ENCODE measurements at regions not wholly inside any gene's neighbourhood (a gene's known extent, or its start where the extent isn't known, plus 50 kb on each side); places are given as distances from the start of the nearest gene placed in this dataset.

GRCh38 chr12:30840715-30841114 lies 85.8 kb upstream of the TSPAN11 start:
- H3K27ac Mint-ChIP-seq (ENCODE audit: unreplicated experiment): no peak overlapping the region
- peaks cover 13% of the 10 kb centered on the region for H3K27me3 ChIP-seq (ENCODE audit: insufficient read depth, low read length)
- no peaks in the 10 kb centered on the region for H3K79me2 ChIP-seq (ENCODE audit: insufficient read depth, low read length)
- H3K4me3 ChIP-seq (ENCODE audit: insufficient read depth, low read depth, low read length): no peak overlapping the region
- no peaks in the 10 kb centered on the region for H3K9me3 ChIP-seq (ENCODE audit: insufficient read depth, low read depth, low read length)
- no peak overlapping the region for H2AFZ ChIP-seq (ENCODE audit: low read depth, low read length)
- no peak for FAIRE-seq
- peaks cover 2% of the 10 kb centered on the region for H3K9me3 Mint-ChIP-seq (ENCODE audit: unreplicated experiment)
- no peaks in the 10 kb centered on the region for H3K4me1 ChIP-seq (ENCODE audit: insufficient read depth, low read length)
- no peaks in the 10 kb centered on the region for H3K36me3 ChIP-seq (ENCODE audit: insufficient read depth, low read length)
- peaks cover 50% of the 10 kb centered on the region for H3K27me3 Mint-ChIP-seq (ENCODE audit: low read depth, unreplicated experiment)
- H3K4me3 Mint-ChIP-seq (ENCODE audit: unreplicated experiment): no peak overlapping the region
- no peaks in the 10 kb centered on the region for H3K36me3 Mint-ChIP-seq (ENCODE audit: low read depth, unreplicated experiment)
- no peak for DNase-seq (ENCODE audit: low read depth)
- no peak overlapping the region for H3K9ac ChIP-seq (ENCODE audit: low read length)
- no peaks in the 10 kb centered on the region for H3K4me1 Mint-ChIP-seq (ENCODE audit: low read depth, unreplicated experiment)
- no peak overlapping the region for H3K27ac ChIP-seq (ENCODE audit: low read depth, low read length)
- no peaks in the 10 kb centered on the region for H4K20me1 ChIP-seq (ENCODE audit: insufficient read depth, low read length)
- TF ChIP-seq EZH2 (IDR thresholded peaks at IDR 0.05; ENCODE audit: insufficient read depth, low read length) (no peak), CTCF (IDR thresholded peaks at IDR 0.05; ENCODE audit: insufficient read depth, low read depth, low read length) (no peak)
- H3K4me2 ChIP-seq (ENCODE audit: low read length): no peak overlapping the region

DNA sequence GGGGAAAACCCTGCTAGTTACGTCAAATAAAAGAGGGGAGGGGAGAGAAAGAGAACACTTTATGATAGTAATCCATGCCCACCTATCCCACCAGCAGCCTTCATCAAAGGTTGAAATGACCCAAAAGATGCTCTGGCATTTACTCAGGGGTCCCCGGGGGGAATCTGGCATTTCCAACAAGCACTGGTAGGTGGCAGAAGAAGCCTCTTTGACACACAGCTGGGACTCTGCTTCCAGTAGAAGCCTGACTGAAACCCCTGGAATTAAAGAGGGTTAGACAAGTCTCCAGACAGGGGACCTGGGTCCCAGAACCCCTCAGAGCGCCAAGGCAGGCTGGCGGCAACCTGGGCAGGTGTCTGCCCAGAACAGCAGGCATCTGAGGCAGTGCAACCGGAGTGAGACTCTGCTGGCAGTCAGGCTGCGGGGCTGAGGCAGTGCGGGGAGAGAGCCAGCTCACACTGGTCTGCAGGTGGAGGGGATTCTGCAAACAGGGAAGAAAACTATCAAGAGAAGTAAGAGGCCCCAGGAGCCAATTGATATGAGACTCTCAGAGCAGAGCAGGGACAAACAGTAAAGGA lies 85.0 kb upstream of the CAPRIN2 start:
- Mint-ChIP-seq H3K4me1 (ENCODE audit: low read depth, unreplicated experiment) (no peaks in the 10 kb centered on the region), H3K36me3 (ENCODE audit: low read depth, unreplicated experiment) (no peaks in the 10 kb centered on the region), H3K27me3 (ENCODE audit: low read depth, unreplicated experiment) (peaks cover 60% of the 10 kb centered on the region), H3K4me3 (ENCODE audit: unreplicated experiment) (no peak overlapping the region), H3K27ac (ENCODE audit: unreplicated experiment) (no peak overlapping the region), H3K9me3 (ENCODE audit: unreplicated experiment) (peaks cover 2% of the 10 kb centered on the region)
- no peaks in the 10 kb centered on the region for H3K36me3 ChIP-seq (ENCODE audit: insufficient read depth, low read length)
- no peak overlapping the region for H3K4me2 ChIP-seq (ENCODE audit: low read length)
- no peak overlapping the region for H2AFZ ChIP-seq (ENCODE audit: low read depth, low read length)
- no peaks in the 10 kb centered on the region for H3K9me3 ChIP-seq (ENCODE audit: insufficient read depth, low read depth, low read length)
- DNase-seq (ENCODE audit: low read depth): no peak
- H3K4me3 ChIP-seq (ENCODE audit: insufficient read depth, low read depth, low read length): no peak overlapping the region
- H4K20me1 ChIP-seq (ENCODE audit: insufficient read depth, low read length): no peaks in the 10 kb centered on the region
- H3K27ac ChIP-seq (ENCODE audit: low read depth, low read length): no peak overlapping the region
- H3K4me1 ChIP-seq (ENCODE audit: insufficient read depth, low read length): no peaks in the 10 kb centered on the region
- H3K27me3 ChIP-seq (ENCODE audit: insufficient read depth, low read length): peaks cover 20% of the 10 kb centered on the region
- H3K9ac ChIP-seq (ENCODE audit: low read length): no peak overlapping the region
- no peak for TF ChIP-seq CTCF (IDR thresholded peaks at IDR 0.05; ENCODE audit: insufficient read depth, low read depth, low read length)
- no peak for TF ChIP-seq EZH2 (IDR thresholded peaks at IDR 0.05; ENCODE audit: insufficient read depth, low read length)
- no peaks in the 10 kb centered on the region for H3K79me2 ChIP-seq (ENCODE audit: insufficient read depth, low read length)
- no peak for FAIRE-seq

DNA sequence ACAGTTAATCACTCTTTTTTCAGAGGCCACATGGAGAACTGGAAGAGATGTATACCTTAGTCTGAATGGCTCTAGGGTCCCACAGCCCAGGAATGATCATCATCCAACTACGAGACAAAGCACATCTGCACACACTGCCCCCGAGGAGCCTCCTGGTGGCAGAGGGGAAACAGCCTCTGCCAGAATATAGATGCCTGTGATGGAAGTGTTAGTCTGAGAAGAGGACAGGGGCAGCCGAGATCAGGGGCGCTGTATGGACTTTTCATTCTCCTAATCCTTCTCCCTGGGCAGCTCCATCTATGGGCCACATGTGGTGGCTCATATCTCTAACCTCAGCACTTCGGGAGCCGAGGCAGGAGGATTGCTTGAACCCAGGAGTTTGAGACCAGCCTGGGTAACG lies 82.8 kb upstream of the CAPRIN2 start:
- Mint-ChIP-seq H3K27me3 (ENCODE audit: low read depth, unreplicated experiment) (peaks cover 61% of the 10 kb centered on the region), H3K9me3 (ENCODE audit: unreplicated experiment) (peaks cover 7% of the 10 kb centered on the region), H3K27ac (ENCODE audit: unreplicated experiment) (no peak overlapping the region), H3K36me3 (ENCODE audit: low read depth, unreplicated experiment) (no peaks in the 10 kb centered on the region), H3K4me3 (ENCODE audit: unreplicated experiment) (no peak overlapping the region), H3K4me1 (ENCODE audit: low read depth, unreplicated experiment) (no peaks in the 10 kb centered on the region)
- Histone ChIP-seq H3K27me3 (ENCODE audit: insufficient read depth, low read length) (peaks cover 20% of the 10 kb centered on the region), H3K36me3 (ENCODE audit: insufficient read depth, low read length) (no peaks in the 10 kb centered on the region), H3K9ac (ENCODE audit: low read length) (no peak overlapping the region), H3K27ac (ENCODE audit: low read depth, low read length) (no peak overlapping the region), H3K4me3 (ENCODE audit: insufficient read depth, low read depth, low read length) (no peak overlapping the region), H3K4me2 (ENCODE audit: low read length) (no peak overlapping the region), H3K79me2 (ENCODE audit: insufficient read depth, low read length) (no peaks in the 10 kb centered on the region), H2AFZ (ENCODE audit: low read depth, low read length) (no peak overlapping the region), H4K20me1 (ENCODE audit: insufficient read depth, low read length) (no peaks in the 10 kb centered on the region), H3K9me3 (ENCODE audit: insufficient read depth, low read depth, low read length) (no peaks in the 10 kb centered on the region), H3K4me1 (ENCODE audit: insufficient read depth, low read length) (no peaks in the 10 kb centered on the region)
- TF ChIP-seq EZH2 (IDR thresholded peaks at IDR 0.05; ENCODE audit: insufficient read depth, low read length): no peak
- no peak for TF ChIP-seq CTCF (IDR thresholded peaks at IDR 0.05; ENCODE audit: insufficient read depth, low read depth, low read length)
- FAIRE-seq: no peak
- DNase-seq (ENCODE audit: low read depth): no peak
